ACC112 (cell line): ENCODE measurements at regions not wholly inside any gene's neighbourhood (a gene's known extent, or its start where the extent isn't known, plus 50 kb on each side); places are given as distances from the start of the nearest gene placed in this dataset.
A peak's percentile ranks its signal among the peaks of the same experiment; 100 is the strongest.

ENCODE experiments used
- H2AFZ ChIP-seq: fragments of 200-600 bp; sonication (generic); one replicate; pipeline ENCODE4 v1.6.0; 2017; ENCODE audit warnings: antibody characterized with exemption, low read length; ENCODE audit not compliant: unreplicated experiment
- H3K27ac ChIP-seq: fragments of 200-600 bp; sonication (generic); 2 replicates; pipeline ENCODE4 v1.5.1; 2014; ENCODE audit warnings: low read depth, mild to moderate bottlenecking, antibody characterized with exemption, low read length, moderate library complexity
- H3K27me3 ChIP-seq: fragments of 200-600 bp; sonication (generic); 2 replicates; pipeline ENCODE4 v1.6.1; 2014; ENCODE audit warnings: mild to moderate bottlenecking, antibody characterized with exemption, low read length, moderate library complexity, mixed read lengths; ENCODE audit not compliant: insufficient read depth
- H3K36me3 ChIP-seq: fragments of 200-600 bp; sonication (generic); 2 replicates; pipeline ENCODE4 v1.6.1; 2016; ENCODE audit warnings: mild to moderate bottlenecking, antibody characterized with exemption, low read length, moderate library complexity, mixed read lengths; ENCODE audit not compliant: insufficient read depth
- H3K4me1 ChIP-seq: fragments of 200-600 bp; sonication (generic); one replicate; pipeline ENCODE4 v1.6.1; 2016; ENCODE audit warnings: low read length, mixed read lengths; ENCODE audit not compliant: insufficient read depth, unreplicated experiment, control insufficient read depth
- H3K4me3 ChIP-seq: fragments of 200-600 bp; sonication (generic); 2 replicates; pipeline ENCODE4 v1.5.1; 2014; ENCODE audit warnings: mild to moderate bottlenecking, low read depth, low read length
- H3K79me2 ChIP-seq: fragments of 200-600 bp; sonication (generic); one replicate; pipeline ENCODE4 v1.6.0; 2016; ENCODE audit warnings: low read length; ENCODE audit not compliant: control insufficient read depth, unreplicated experiment, insufficient read depth

DNA sequence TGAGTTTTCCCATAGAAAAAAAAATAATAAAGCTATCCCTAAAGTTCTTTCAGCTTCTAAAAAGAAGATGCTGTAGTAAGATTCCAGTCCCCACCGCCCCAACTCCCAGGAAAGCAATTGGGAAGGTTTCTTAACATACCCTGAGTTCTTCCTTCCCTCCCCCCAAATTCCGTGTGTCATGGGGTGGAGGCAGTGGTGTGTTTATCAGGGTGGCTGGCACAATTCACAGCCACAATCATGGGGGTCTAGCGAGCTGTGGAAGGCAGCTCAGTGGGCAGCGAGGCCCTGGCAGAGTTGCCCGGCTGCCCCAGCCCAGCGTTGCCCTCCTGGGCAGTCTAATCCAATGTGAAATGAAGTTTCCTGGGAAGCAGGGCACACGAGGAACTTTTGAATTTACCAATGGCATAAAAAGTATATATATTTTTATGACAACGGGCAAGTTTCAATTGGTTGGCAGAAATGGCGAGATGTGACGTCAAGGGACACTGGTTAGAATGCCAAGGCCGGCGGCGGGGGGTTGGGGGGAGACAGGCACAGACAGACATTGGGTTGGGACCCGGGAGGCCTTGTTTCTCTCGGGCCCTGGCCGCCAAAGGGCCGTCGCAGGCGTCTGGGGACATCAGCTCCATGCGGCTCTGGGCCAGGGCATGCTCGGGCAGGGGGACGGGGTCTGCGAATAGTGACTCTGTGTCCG, 80.7 kb upstream of the PPARA start:
- no peak overlapping the region for H2AFZ ChIP-seq

DNA sequence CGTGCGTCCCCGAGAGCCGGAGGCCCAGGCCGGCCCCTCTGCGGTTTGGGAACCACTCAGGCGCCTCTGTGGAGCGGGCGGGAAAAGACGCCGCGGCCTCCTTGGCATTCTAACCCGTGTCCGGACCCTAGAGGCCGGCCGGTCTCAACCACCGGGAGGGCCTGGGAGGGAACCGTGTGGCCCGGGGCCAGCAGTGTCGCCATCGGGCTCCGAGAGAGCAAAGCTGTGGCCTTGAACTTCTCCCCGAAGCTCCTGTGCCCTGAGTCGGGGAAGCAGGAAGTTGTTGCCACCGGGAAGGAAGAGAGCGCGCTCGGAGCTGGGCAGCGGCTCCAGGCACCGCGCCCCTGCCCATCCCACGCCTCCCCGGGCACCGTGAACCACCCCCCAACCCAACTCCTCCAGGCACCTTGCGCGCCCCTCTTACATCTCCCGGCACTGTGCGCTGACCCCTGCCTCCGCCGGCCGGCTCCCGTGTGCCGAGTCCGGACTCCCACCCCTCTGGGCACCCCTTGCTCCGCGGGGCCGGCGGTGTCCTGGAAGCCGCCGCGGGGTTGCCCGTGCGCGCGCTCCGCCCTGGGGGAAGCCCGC, 80.0 kb upstream of the PPARA start:
- Histone ChIP-seq H3K4me3 (peak overlapping the region; percentile 75), H2AFZ (no peak overlapping the region), H3K27ac (peak overlapping the region; percentile 100), H3K79me2 (peaks cover 86% of the 10 kb centered on the region), H3K4me1 (no peaks in the 10 kb centered on the region), H3K36me3 (peaks cover 10% of the 10 kb centered on the region), H3K27me3 (no peaks in the 10 kb centered on the region)

More for the DNA sequence above, 80.7 kb upstream of the PPARA start:
- Histone ChIP-seq H3K27me3 (no peaks in the 10 kb centered on the region), H3K36me3 (peaks cover 10% of the 10 kb centered on the region), H3K4me1 (peaks cover 2% of the 10 kb centered on the region), H3K4me3 (peak overlapping the region; percentile 75), H3K79me2 (peaks cover 86% of the 10 kb centered on the region), H3K27ac (peak overlapping the region; percentile 100)

GRCh38 chr22:46070803-46071450, 79.4 kb upstream of the PPARA start:
- H3K4me1 ChIP-seq: peaks cover 4% of the 10 kb centered on the region

GRCh38 chr22:46071451-46072109, 78.7 kb upstream of the PPARA start:
- Histone ChIP-seq H3K4me3 (peak overlapping the region; percentile 96), H3K36me3 (peaks cover 10% of the 10 kb centered on the region), H3K27ac (peak overlapping the region; percentile 92), H3K27me3 (no peaks in the 10 kb centered on the region), H3K4me1 (peaks cover 6% of the 10 kb centered on the region), H3K79me2 (peaks cover 87% of the 10 kb centered on the region), H2AFZ (no peak overlapping the region)

More at GRCh38 chr22:46070803-46071450, 79.4 kb upstream of the PPARA start:
- no peak overlapping the region for H2AFZ ChIP-seq
- H3K27me3 ChIP-seq: no peaks in the 10 kb centered on the region
- H3K79me2 ChIP-seq: peaks cover 86% of the 10 kb centered on the region
- H3K4me3 ChIP-seq: peak overlapping the region; percentile 96
- H3K27ac ChIP-seq: peak overlapping the region; percentile 100
- H3K36me3 ChIP-seq: peaks cover 10% of the 10 kb centered on the region

GRCh38 chr22:46072110-46072881, 78.0 kb upstream of the PPARA start:
- Histone ChIP-seq H2AFZ (no peak overlapping the region), H3K27ac (peak overlapping the region; percentile 92), H3K79me2 (peaks cover 87% of the 10 kb centered on the region), H3K36me3 (peaks cover 10% of the 10 kb centered on the region), H3K27me3 (no peaks in the 10 kb centered on the region), H3K4me1 (peaks cover 6% of the 10 kb centered on the region), H3K4me3 (peak overlapping the region; percentile 96)

- peaks cover 10% of the 10 kb centered on the region for H3K36me3 ChIP-seq
- no peaks in the 10 kb centered on the region for H3K27me3 ChIP-seq
- peak overlapping the region; percentile 96 for H3K4me3 ChIP-seq
- H3K27ac ChIP-seq: peak overlapping the region; percentile 92
- peaks cover 87% of the 10 kb centered on the region for H3K79me2 ChIP-seq
- no peak overlapping the region for H2AFZ ChIP-seq
- peaks cover 6% of the 10 kb centered on the region for H3K4me1 ChIP-seq
Measured at GRCh38 chr22:46072981-46073682, 77.2 kb upstream of the PPARA start.

- Histone ChIP-seq H3K79me2 (peaks cover 87% of the 10 kb centered on the region), H3K36me3 (peaks cover 10% of the 10 kb centered on the region), H3K27me3 (no peaks in the 10 kb centered on the region), H3K27ac (peak overlapping the region; percentile 92), H3K4me1 (peaks cover 10% of the 10 kb centered on the region), H3K4me3 (peak overlapping the region; percentile 96), H2AFZ (no peak overlapping the region)
Measured at GRCh38 chr22:46073683-46074504, 76.4 kb upstream of the PPARA start.

DNA sequence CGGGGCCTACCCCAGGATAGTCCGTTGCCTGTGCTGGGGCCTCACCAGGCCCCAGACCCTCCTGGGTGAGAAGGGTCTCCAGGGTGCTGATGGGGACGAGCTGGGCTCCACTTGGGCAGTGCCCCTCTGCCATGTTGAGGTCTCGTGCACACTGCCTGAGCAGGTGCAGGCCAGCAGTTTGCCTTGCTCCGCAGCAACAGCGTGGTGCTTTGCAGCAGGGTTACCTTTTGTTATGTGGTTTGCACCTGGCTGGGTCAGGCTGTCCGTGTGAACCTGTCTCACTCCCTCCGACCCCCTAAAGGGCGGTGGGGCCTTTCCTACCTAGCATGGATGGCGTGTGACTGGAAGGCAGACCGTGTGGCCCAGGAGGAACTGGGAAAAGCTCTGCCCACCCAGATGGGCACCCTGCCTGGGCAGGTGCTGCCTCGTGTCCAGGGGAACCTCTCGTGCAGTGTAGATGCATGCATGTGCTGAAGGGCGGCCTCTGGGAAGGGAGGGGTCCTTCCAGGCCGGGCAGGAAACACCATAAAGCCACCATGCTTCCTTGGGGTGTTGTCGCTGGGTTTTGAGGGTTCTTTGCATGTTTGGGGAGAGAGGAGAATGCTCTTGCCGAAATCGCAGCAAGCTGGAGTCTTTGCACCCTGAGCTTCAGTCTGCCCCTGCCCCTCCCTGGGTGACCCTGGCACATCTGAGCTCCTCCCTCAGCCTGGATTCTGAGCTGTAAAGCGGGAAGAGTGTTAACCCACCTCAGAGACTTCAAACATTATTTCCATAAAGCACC, 75.4 kb upstream of the PPARA start:
- H3K27me3 ChIP-seq: no peaks in the 10 kb centered on the region
- H3K4me3 ChIP-seq: peak overlapping the region; percentile 96
- H2AFZ ChIP-seq: no peak overlapping the region
- H3K27ac ChIP-seq: peak overlapping the region; percentile 92
- peaks cover 19% of the 10 kb centered on the region for H3K4me1 ChIP-seq
- H3K79me2 ChIP-seq: peaks cover 86% of the 10 kb centered on the region
- H3K36me3 ChIP-seq: peaks cover 10% of the 10 kb centered on the region
